ENCODE measurements at regions not wholly inside any gene's neighbourhood (a gene's known extent, or its start where the extent isn't known, plus 50 kb on each side); places are given as distances from the start of the nearest gene placed in this dataset.

- TF ChIP-seq AFF4 (CRISPR knock-in tag; IDR thresholded peaks at IDR 0.05; ENCODE audit: borderline replicate concordance): no peak
- 0 out of 2 replicates have a peak, but pooled peaks have one; percentile 18 for TF ChIP-seq NFE2L1 (CRISPR knock-in tag; IDR thresholded peaks at IDR 0.05)
- no peak for TF ChIP-seq STAT6 (CRISPR knock-in tag; conservative IDR thresholded peaks at IDR 0.05; ENCODE audit: low read depth)
- no peak for TF ChIP-seq ZMAT4 (CRISPR knock-in tag; IDR thresholded peaks at IDR 0.05)
- no peak for TF ChIP-seq E2F5 (CRISPR knock-in tag; IDR thresholded peaks at IDR 0.05)
- TF ChIP-seq ATF2 (CRISPR knock-in tag; IDR thresholded peaks at IDR 0.05; ENCODE audit: borderline replicate concordance, low read depth): no peak
- no peak for TF ChIP-seq TEAD4 (CRISPR knock-in tag; IDR thresholded peaks at IDR 0.05)
- no peak for TF ChIP-seq ETV6 (CRISPR knock-in tag; IDR thresholded peaks at IDR 0.05)
- no peak for TF ChIP-seq HMGA2 (CRISPR knock-in tag; IDR thresholded peaks at IDR 0.05)
- TF ChIP-seq PRDM15 (CRISPR knock-in tag; IDR thresholded peaks at IDR 0.05): no peak
- TF ChIP-seq ZNF263 (CRISPR knock-in tag; IDR thresholded peaks at IDR 0.05; ENCODE audit: low read depth): no peak
- TF ChIP-seq ELF4 (CRISPR knock-in tag; IDR thresholded peaks at IDR 0.05; ENCODE audit: low read depth): no peak
- TF ChIP-seq SP1 (CRISPR knock-in tag; conservative IDR thresholded peaks at IDR 0.05): 0 out of 2 replicates have a peak, but pooled peaks have one; percentile 16
- no peak for TF ChIP-seq SMAD3 (CRISPR knock-in tag; IDR thresholded peaks at IDR 0.05; ENCODE audit: borderline replicate concordance)
- TF ChIP-seq IRF1 (CRISPR knock-in tag; IDR thresholded peaks at IDR 0.05): no peak
- TF ChIP-seq ZNF425 (CRISPR knock-in tag; conservative IDR thresholded peaks at IDR 0.05): no peak
- TF ChIP-seq PREB (CRISPR knock-in tag; IDR thresholded peaks at IDR 0.05; ENCODE audit: borderline replicate concordance): no peak
Measured at GRCh38 chr18:76619621-76620315, 124.7 kb upstream of the ZNF516 start (continued).
